ENCODE measurements at regions not wholly inside any gene's neighbourhood (a gene's known extent, or its start where the extent isn't known, plus 50 kb on each side); places are given as distances from the start of the nearest gene placed in this dataset.
"Not testable (repeated sequence)": the region's sequence is repeated elsewhere in the genome, so short reads cannot be mapped to it uniquely, and the experiment has no call there.

DNA sequence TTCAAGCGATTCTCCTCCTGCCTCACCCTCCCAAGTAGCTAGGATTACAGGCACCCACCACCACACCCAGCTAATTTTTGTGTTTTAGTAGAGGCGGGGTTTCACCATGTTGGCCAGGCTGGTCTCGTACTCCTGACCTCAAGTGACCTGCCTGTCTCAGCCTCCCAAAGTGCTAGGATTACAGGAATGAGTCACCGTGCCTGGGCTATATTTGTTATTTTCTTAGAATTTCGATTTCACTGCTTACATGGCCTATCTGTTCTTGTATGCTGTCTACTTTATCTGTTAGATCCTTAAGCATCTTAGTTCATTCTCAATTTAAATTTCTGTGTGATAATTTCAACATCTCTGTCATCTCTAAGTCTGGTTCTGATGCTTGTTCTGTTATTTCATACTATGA is 210.6 kb upstream of the NPY2R start:
- H3K4me1 ChIP-seq (ENCODE audit: insufficient read depth); DNase-seq (ENCODE audit: extremely low spot score); H3K4me3 ChIP-seq (ENCODE audit: low read depth, low read length); H3K27ac ChIP-seq (ENCODE audit: low read depth); H3K36me3 ChIP-seq (ENCODE audit: insufficient read depth): not testable (repeated sequence)
- 72% methylated on average over 5 of the region's 5 CpGs for WGBS

DNA sequence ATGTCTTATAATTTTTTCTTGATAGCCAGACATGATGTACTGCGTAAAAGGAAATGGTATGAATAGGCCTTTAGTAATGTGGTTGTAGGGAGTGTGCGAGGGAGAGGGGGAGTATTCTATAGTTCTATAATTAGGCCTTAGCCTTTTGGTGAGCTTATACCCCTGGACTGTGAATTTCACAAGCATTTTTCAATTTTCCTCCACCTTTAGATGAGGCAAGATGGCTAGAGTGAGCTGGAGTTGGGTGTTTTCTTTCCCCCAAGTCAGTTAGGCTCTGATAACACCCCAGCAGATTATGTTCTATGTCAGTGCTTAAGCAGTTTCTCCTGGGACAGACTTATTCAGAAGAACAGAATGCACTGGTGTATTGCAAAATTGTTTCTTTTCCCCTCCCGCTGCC is 210.2 kb upstream of the NPY2R start:
- H3K4me3 ChIP-seq (ENCODE audit: low read depth, low read length) = no peak overlapping the region
- 90% methylated on average over 3 of the region's 3 CpGs for WGBS
- no peaks in the 10 kb centered on the region for H3K4me1 ChIP-seq (ENCODE audit: insufficient read depth)
- no peak for DNase-seq (ENCODE audit: extremely low spot score)
- H3K36me3 ChIP-seq (ENCODE audit: insufficient read depth) = no peaks in the 10 kb centered on the region
- H3K27ac ChIP-seq (ENCODE audit: low read depth) = no peak overlapping the region

DNA sequence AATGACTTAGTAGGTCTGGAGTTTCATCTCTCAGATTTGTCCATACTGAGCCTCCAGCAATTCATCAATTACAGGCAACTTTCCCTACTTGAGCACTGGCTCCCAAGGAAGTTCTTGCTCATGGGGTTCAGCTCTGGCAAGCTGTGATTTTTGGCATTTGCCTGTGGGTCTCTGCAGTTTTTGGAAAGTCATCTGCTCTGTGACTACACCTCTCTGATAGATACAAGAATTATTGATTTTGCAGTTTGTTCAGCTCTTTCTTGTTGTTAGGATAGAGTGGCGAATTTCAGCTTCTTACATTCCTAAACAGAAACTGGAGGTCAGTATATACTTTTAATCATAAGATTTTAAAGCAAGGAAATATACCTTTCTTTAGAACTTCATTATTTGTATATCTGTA is 209.7 kb upstream of the NPY2R start:
- Histone ChIP-seq H3K36me3 (ENCODE audit: insufficient read depth) (no peaks in the 10 kb centered on the region), H3K4me1 (ENCODE audit: insufficient read depth) (no peaks in the 10 kb centered on the region), H3K4me3 (ENCODE audit: low read depth, low read length) (no peak overlapping the region), H3K27ac (ENCODE audit: low read depth) (no peak overlapping the region)
- no peak for DNase-seq (ENCODE audit: extremely low spot score)
- WGBS = 37% methylated on average over 1 of the region's 1 CpG

DNA sequence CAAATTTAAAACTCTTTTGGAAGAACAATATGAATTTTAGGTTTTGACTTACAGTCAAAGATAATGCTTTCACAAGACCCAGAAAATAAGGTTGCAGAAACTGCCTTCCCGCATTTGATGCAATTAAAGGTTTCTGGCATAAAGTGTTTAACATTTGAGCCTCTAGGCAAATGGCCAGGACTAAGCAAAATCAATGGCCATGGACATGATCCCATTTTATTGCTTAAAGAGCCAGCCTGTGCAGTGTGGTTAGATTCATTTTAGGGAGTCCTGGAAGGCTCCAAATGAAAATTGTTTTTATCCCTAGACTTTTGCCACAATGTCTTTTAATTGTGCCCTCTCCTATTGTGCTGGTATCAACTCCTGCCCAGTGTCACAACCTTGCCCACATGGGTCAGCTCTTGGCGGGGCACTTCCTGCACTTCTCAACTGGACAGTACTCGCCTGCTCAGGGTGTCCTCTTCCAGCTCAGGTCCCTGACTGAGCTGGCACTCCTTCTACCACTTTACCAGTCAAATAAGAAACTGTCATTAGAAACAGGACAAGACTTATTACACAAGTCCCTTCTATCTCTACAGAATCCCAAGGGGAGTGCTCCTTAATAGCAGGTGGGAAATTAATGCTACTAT is 208.4 kb upstream of the NPY2R start:
- DNase-seq (ENCODE audit: extremely low spot score) = no peak
- Histone ChIP-seq H3K27ac (ENCODE audit: low read depth) (no peak overlapping the region), H3K4me1 (ENCODE audit: insufficient read depth) (no peaks in the 10 kb centered on the region), H3K4me3 (ENCODE audit: low read depth, low read length) (no peak overlapping the region), H3K36me3 (ENCODE audit: insufficient read depth) (no peaks in the 10 kb centered on the region)
- WGBS = 86% methylated on average over 3 of the region's 3 CpGs

DNA sequence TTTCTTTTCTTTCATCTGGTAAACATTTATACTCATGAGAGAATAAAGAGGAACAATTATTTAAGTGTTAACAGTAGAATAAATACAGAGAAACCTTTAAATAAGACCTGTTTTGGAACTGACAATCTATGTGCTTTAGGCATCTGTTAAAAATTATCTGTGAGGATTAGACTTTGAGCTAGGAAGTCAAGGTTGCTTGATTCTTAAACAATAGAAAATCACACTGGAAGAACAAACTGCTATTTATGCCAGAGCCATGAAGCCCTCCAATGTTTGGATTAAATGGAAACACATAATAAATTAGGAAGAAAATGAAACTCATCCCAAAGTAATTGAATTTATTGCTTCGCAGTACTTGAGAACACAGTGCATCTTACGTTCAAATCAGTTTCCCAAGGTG is 207.2 kb upstream of the NPY2R start:
- H3K36me3 ChIP-seq (ENCODE audit: insufficient read depth) = no peaks in the 10 kb centered on the region
- H3K4me3 ChIP-seq (ENCODE audit: low read depth, low read length) = no peak overlapping the region
- WGBS = 90% methylated on average over 2 of the region's 2 CpGs
- no peak overlapping the region for H3K27ac ChIP-seq (ENCODE audit: low read depth)
- H3K4me1 ChIP-seq (ENCODE audit: insufficient read depth) = no peaks in the 10 kb centered on the region
- no peak for DNase-seq (ENCODE audit: extremely low spot score)

DNA sequence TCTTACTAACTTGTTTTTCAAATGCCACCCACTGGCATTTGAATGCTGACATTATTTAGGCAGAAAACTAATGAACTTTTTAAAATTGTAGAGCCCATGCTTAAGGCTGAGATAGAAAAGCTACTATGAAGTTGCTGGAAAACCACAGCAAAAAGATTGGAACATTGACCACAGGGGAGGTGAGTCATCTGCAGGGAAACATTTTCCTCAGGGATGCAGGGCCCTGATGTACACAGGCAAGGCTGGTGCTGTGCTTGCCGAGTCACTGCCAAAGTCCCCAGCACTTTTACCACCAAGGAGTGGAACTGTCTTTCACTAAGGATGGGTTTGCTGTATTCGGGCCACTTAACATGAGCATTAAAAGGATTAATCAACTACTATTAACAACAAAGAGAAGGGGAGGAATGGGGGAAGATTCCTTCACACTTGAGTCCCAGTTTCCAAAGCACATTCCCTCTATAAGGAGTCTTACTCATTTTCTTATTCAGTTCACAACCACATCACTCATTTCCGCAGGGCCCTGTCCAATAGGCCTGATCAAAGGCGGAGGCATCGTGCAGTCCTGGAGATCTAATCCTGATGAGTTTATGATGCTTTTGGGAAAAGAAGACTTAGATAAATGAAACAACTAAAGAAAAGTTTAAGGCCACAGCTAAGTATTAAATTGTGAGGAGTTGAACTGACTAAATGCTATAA is 202.9 kb upstream of the NPY2R start:
- H3K4me3 ChIP-seq (ENCODE audit: low read depth, low read length) = no peak overlapping the region
- no peak for DNase-seq (ENCODE audit: extremely low spot score)
- no peaks in the 10 kb centered on the region for H3K4me1 ChIP-seq (ENCODE audit: insufficient read depth)
- no peak overlapping the region for H3K27ac ChIP-seq (ENCODE audit: low read depth)
- 64% methylated on average over 5 of the region's 5 CpGs for WGBS
- H3K36me3 ChIP-seq (ENCODE audit: insufficient read depth) = no peaks in the 10 kb centered on the region

DNA sequence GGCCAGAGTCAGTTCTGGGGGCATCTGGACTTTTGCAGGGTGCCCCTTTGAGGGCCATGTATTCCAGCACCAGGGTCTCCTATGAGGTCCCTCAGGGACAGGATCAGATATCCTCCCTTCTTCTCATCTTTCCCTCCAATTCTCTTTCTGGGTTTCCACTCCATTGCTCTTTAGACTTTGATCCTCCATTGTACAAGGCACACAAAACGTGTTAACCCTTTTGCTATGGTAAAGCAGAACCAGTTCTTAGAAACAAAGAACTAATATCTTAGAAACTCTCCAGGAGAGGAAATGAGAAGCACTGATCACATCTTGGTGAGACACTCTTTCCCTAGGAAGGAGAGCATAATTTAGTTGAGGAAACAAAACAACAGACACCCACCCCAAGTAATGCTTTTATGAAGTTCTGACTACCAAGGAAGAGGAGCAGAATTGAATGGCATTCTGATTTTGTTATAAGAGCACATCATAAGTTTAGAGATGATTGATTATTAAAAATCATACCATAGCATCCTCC is 200.7 kb upstream of the NPY2R start:
- Histone ChIP-seq H3K27ac (ENCODE audit: low read depth) (no peak overlapping the region), H3K4me3 (ENCODE audit: low read depth, low read length) (no peak overlapping the region), H3K36me3 (ENCODE audit: insufficient read depth) (no peaks in the 10 kb centered on the region), H3K4me1 (ENCODE audit: insufficient read depth) (no peaks in the 10 kb centered on the region)
- WGBS = 65% methylated on average over 1 of the region's 1 CpG
- no peak for DNase-seq (ENCODE audit: extremely low spot score)

DNA sequence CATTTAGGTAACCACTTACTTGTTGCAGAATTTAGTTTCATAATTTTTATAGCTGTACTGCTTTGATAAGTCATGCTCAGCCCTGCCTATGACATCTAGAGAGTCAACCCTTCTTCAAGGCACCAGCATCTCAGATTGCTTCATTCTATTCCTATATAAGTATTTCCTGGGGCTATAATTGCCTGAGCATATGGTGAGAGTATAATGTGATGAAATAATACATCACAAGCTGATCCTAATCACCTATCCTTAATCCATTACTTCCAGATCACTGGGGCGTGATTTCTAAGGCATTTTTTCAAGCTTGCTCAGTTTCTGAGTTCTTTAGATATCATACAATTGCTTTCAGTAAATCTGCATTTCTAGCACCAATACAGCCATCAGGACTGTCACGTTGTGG is 200.0 kb upstream of the NPY2R start:
- H3K4me1 ChIP-seq (ENCODE audit: insufficient read depth) = no peaks in the 10 kb centered on the region
- H3K27ac ChIP-seq (ENCODE audit: low read depth) = no peak overlapping the region
- WGBS = 62% methylated on average over 2 of the region's 2 CpGs
- H3K4me3 ChIP-seq (ENCODE audit: low read depth, low read length) = no peak overlapping the region
- H3K36me3 ChIP-seq (ENCODE audit: insufficient read depth) = no peaks in the 10 kb centered on the region
- DNase-seq (ENCODE audit: extremely low spot score) = no peak

DNA sequence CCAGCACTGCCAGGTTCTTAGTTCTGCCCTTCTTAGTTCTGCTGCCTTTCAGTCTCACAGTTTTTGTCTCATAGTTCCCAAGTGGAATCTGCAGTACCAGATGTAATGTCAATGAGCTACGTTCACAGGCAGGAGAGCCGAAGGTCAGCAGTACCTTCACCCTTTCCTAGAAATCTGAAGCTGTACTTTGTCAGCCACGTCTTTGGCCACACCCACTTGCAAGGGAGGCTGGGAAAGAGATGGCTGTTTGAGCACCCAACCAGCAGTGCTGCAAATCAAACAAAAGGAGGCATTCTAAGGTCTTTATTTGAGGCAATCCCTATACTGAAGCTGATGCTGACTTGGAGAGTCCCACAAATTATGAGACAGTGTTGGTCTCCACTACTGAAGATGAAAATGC is 199.1 kb upstream of the NPY2R start:
- DNase-seq (ENCODE audit: extremely low spot score) = no peak
- no peaks in the 10 kb centered on the region for H3K36me3 ChIP-seq (ENCODE audit: insufficient read depth)
- no peaks in the 10 kb centered on the region for H3K4me1 ChIP-seq (ENCODE audit: insufficient read depth)
- no peak overlapping the region for H3K27ac ChIP-seq (ENCODE audit: low read depth)
- 59% methylated on average over 3 of the region's 3 CpGs for WGBS
- no peak overlapping the region for H3K4me3 ChIP-seq (ENCODE audit: low read depth, low read length)

DNA sequence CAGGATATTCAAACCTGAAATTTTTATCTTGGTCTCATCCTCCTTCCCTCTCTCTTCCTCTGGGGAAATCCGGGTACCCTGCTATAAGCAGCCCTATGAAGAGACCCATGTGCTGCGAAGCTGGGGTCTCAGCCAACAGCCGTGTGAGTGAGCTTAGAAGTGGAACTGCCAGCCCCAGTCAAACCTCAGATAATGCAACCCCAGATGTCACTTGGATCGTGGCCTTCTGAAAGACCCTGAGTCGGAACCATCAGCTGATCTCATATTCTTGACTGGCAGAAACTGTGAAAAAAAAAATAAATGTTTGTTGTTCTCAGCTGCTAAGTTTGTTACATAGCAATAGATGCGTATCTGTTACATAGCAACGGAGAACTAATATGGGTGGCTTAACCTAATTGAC is 198.1 kb upstream of the NPY2R start:
- no peak for DNase-seq (ENCODE audit: extremely low spot score)
- Histone ChIP-seq H3K27ac (ENCODE audit: low read depth) (no peak overlapping the region), H3K4me1 (ENCODE audit: insufficient read depth) (no peaks in the 10 kb centered on the region), H3K4me3 (ENCODE audit: low read depth, low read length) (no peak overlapping the region), H3K36me3 (ENCODE audit: insufficient read depth) (no peaks in the 10 kb centered on the region)
- 90% methylated on average over 7 of the region's 7 CpGs for WGBS

DNA sequence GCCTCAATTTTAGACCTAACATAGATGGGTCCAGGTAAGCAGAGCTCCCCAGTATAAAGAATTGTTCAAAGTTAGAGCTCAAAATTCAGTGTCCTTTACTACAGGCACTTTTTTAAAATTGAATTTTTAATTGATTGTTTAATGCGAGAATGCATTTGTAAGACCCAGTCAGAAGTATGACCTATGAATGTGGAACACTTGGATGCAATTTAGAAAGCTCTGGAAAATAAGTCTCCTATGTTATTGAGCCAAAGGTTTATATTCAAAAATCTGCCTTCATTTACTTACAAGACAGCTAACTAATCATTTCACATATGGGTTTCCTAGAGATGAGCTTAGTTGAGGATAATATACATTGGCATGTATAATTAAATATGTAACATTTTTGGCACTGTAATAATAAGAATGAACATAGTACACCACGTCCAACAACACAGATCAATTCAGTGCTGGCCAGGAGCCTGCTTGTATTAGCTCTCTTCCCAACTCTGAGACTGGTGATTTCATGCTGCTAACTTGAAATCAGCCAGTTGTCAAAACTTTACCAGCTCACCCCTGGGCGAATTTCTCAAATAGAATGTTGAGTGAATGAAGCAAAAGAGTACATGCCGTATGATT is 197.2 kb upstream of the NPY2R start:
- no peaks in the 10 kb centered on the region for H3K4me1 ChIP-seq (ENCODE audit: insufficient read depth)
- no peak for DNase-seq (ENCODE audit: extremely low spot score)
- no peaks in the 10 kb centered on the region for H3K36me3 ChIP-seq (ENCODE audit: insufficient read depth)
- no peak overlapping the region for H3K27ac ChIP-seq (ENCODE audit: low read depth)
- 73% methylated on average over 4 of the region's 4 CpGs for WGBS
- no peak overlapping the region for H3K4me3 ChIP-seq (ENCODE audit: low read depth, low read length)

DNA sequence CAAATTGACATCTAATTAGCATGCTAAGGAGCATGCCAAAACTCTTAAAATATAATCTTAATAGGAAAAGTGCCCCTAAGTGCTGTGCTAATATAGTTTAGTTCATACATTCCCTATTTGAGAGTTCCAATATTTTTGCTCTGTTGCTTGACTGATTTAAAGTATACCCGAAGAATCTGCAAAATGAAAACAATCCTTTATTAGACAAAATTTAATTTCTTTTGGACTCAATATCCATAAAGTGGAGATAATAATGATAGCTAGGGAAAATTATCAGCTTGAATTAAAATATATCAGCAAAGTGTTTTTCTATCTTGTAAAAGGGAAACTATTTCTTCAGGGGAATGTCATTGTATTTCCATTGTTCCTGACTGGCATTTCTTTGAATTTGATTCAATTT is 196.0 kb upstream of the NPY2R start:
- Histone ChIP-seq H3K4me1 (ENCODE audit: insufficient read depth) (no peaks in the 10 kb centered on the region), H3K4me3 (ENCODE audit: low read depth, low read length) (no peak overlapping the region), H3K36me3 (ENCODE audit: insufficient read depth) (no peaks in the 10 kb centered on the region), H3K27ac (ENCODE audit: low read depth) (no peak overlapping the region)
- 79% methylated on average over 1 of the region's 1 CpG for WGBS
- DNase-seq (ENCODE audit: extremely low spot score) = no peak

DNA sequence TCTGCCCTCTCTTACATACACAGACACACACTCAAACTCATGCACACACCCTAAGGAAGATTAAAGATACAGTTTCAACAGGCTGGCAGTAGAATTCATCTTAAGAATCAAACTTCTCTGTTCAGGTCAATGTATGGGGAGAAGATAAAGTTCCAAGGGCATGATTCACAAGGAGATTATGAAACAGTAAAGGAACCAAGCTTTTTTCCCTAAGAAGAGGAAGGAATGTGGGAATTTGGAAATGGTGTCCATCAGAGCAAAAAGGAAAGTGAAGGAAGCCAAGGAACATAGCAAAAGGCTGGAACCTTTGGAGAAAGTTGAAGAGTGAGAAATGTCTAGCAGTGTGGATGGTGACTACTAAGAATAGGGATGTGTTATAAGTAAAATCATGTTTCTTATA is 191.0 kb upstream of the NPY2R start:
- H3K27ac ChIP-seq (ENCODE audit: low read depth) = no peak overlapping the region
- H3K4me1 ChIP-seq (ENCODE audit: insufficient read depth) = no peaks in the 10 kb centered on the region
- no peak overlapping the region for H3K4me3 ChIP-seq (ENCODE audit: low read depth, low read length)
- DNase-seq (ENCODE audit: extremely low spot score) = no peak
- H3K36me3 ChIP-seq (ENCODE audit: insufficient read depth) = no peaks in the 10 kb centered on the region

DNA sequence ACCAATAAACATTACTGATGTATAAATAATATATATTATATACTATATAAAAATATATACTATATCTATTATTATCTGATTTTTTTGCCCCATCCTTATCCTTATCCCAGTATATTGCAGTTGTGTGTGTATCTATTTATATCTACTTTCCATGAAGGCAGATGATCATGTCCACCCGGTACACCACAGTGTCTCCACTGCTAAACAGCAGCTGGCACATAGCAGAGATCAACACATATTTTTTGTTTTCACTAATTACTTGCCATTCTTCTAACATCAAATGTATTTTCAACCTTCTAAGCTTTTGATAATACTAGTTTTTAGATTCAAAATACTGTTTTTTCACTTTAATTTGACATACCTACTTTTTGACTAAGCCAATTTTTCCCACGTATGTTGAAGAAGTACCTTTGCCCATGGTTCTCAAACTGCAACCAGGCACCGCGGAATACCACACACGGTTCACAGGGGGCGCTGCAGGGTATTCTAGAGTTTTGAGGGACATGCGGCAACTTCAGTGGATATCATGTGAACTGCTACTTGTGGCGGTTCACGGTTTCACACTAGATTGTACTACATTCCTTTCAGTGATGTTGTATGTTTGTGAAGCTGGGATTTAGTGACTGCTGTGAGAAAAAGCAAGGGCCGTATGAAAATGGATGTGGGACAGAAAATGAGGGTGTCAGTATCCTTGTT is 182.5 kb upstream of the NPY2R start:
- no peaks in the 10 kb centered on the region for H3K36me3 ChIP-seq (ENCODE audit: insufficient read depth)
- no peak for DNase-seq (ENCODE audit: extremely low spot score)
- no peaks in the 10 kb centered on the region for H3K4me1 ChIP-seq (ENCODE audit: insufficient read depth)
- H3K27ac ChIP-seq (ENCODE audit: low read depth) = no peak overlapping the region
- 32% methylated on average over 10 of the region's 10 CpGs for WGBS
- no peak overlapping the region for H3K4me3 ChIP-seq (ENCODE audit: low read depth, low read length)

Measured in urinary bladder (tissue), 3 donors.